ES-I3 (cell line): ENCODE measurements at regions not wholly inside any gene's neighbourhood (a gene's known extent, or its start where the extent isn't known, plus 50 kb on each side); places are given as distances from the start of the nearest gene placed in this dataset.

Experiments used
- H3K36me3 ChIP-seq: 2 replicates; pipeline ENCODE4 v1.6.1; 2013; ENCODE audit warnings: mild to moderate bottlenecking, low read length, control low read depth, moderate library complexity; ENCODE audit not compliant: insufficient read depth
- H3K4me1 ChIP-seq: 2 replicates; pipeline ENCODE4 v1.6.1; 2013; ENCODE audit warnings: mild to moderate bottlenecking, control low read depth, low read length; ENCODE audit not compliant: insufficient read depth
- H3K9ac ChIP-seq: 2 replicates; pipeline ENCODE4 v1.6.1; 2013; ENCODE audit warnings: low read depth, mild to moderate bottlenecking, low read length, moderate library complexity
- H3K9me3 ChIP-seq: 2 replicates; pipeline ENCODE4 v1.6.1; 2013; ENCODE audit warnings: mild to moderate bottlenecking, low read length, moderate library complexity; ENCODE audit not compliant: control insufficient read depth, insufficient read depth

DNA sequence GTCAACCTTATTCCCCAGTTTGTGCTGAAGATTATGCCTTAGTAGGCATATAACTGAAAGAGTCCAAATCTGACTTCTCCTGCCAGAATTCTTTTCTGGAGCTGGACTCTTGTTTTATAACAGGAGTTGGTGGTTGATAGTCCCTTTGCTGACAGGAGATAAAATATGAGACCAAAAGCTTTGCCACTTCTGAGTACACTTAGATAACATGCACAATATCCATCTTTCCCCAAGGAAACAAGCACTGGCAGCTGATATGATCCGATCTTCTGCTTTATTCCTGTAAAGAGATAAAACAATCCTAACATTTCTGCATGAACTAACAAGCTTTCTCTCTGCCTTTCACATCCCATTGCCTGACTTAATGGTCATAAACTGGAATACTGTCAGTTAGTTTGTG, 1265.4 kb upstream of the ADGRB3 start:
- no peaks in the 10 kb centered on the region for H3K9me3 ChIP-seq
- no peaks in the 10 kb centered on the region for H3K4me1 ChIP-seq
- no peaks in the 10 kb centered on the region for H3K36me3 ChIP-seq
- no peak overlapping the region for H3K9ac ChIP-seq

GRCh38 chr6:67362976-67363375, 1272.1 kb upstream of the ADGRB3 start:
- no peaks in the 10 kb centered on the region for H3K4me1 ChIP-seq
- H3K9me3 ChIP-seq = no peaks in the 10 kb centered on the region
- H3K9ac ChIP-seq = no peak overlapping the region
- no peaks in the 10 kb centered on the region for H3K36me3 ChIP-seq

DNA sequence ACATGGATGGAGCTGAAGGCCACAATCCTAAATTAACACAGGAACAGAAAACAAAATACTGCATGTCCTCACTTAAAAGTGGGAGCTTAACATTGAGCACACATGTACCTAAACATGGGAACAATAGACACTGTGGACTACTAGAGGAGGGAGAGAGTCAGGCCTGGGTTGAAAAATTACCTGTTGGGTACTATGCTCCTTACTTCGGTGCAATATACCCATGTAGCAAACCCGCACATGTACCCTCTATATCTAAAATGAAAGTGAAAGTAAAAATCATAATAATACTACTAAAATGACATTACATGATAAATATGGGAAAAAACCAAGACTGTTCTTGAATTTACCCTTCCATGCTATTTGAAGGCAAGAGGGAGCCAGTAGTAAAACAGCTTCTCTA, 1273.8 kb upstream of the ADGRB3 start:
- H3K9me3 ChIP-seq = no peaks in the 10 kb centered on the region
- H3K36me3 ChIP-seq = no peaks in the 10 kb centered on the region
- H3K4me1 ChIP-seq = no peaks in the 10 kb centered on the region
- no peak overlapping the region for H3K9ac ChIP-seq

- no peaks in the 10 kb centered on the region for H3K9me3 ChIP-seq
- H3K36me3 ChIP-seq = no peaks in the 10 kb centered on the region
- no peaks in the 10 kb centered on the region for H3K4me1 ChIP-seq
- no peak overlapping the region for H3K9ac ChIP-seq
Observed at GRCh38 chr6:67358241-67358640, 1276.8 kb upstream of the ADGRB3 start.

DNA sequence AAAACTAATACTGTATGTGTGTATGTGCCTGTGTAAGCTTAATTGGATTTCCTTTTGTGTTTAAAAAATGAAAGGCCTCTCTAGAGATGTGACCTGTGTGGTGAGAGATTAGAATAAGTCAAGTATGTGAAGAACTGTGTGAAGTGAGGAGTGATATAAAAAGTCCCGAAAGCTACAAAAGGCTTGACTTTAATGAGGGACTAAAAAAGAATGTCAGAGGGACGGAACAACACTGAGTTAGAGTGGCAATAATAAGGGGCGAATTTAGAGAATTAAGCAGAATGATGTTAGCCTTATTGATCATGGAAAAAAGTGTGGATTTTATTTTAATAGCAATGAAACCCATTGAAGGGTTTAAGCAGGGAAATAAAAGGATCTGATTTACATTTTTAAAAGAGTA, 1281.2 kb upstream of the ADGRB3 start:
- no peak overlapping the region for H3K9ac ChIP-seq
- H3K4me1 ChIP-seq = no peaks in the 10 kb centered on the region
- no peaks in the 10 kb centered on the region for H3K36me3 ChIP-seq
- H3K9me3 ChIP-seq = no peaks in the 10 kb centered on the region

GRCh38 chr6:67352717-67353116, 1282.4 kb upstream of the ADGRB3 start:
- Histone ChIP-seq H3K36me3 (no peaks in the 10 kb centered on the region), H3K9ac (no peak overlapping the region), H3K9me3 (no peaks in the 10 kb centered on the region), H3K4me1 (no peaks in the 10 kb centered on the region)

DNA sequence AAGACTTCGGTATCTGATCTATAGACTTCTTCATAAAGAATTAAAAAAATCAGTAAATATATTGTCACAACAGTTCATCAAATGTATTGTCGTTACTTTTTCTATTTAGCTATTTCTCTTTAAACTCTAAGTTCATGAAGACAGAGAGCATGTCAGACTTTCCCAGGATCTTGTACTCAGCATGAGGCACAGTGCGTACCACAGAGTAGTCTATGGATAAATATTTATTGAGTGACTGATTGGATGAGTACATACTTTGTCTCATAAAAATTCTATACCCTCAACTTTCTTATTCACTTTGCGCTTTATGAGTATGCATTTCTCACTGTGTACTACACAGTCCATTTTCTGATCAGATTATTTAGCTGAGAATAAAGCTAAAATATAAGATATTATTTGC, 1284.4 kb upstream of the ADGRB3 start:
- Histone ChIP-seq H3K9ac (no peak overlapping the region), H3K9me3 (no peaks in the 10 kb centered on the region), H3K36me3 (no peaks in the 10 kb centered on the region), H3K4me1 (no peaks in the 10 kb centered on the region)

GRCh38 chr6:67345946-67346345, 1289.1 kb upstream of the ADGRB3 start:
- Histone ChIP-seq H3K4me1 (no peaks in the 10 kb centered on the region), H3K9me3 (no peaks in the 10 kb centered on the region), H3K36me3 (no peaks in the 10 kb centered on the region), H3K9ac (no peak overlapping the region)

- Histone ChIP-seq H3K36me3 (no peaks in the 10 kb centered on the region), H3K9ac (no peak overlapping the region), H3K9me3 (no peaks in the 10 kb centered on the region), H3K4me1 (no peaks in the 10 kb centered on the region)
Observed at GRCh38 chr6:67336014-67336413, 1299.1 kb upstream of the ADGRB3 start.

- Histone ChIP-seq H3K9me3 (no peaks in the 10 kb centered on the region), H3K4me1 (no peaks in the 10 kb centered on the region), H3K36me3 (no peaks in the 10 kb centered on the region), H3K9ac (no peak overlapping the region)
Observed at GRCh38 chr6:67331304-67331703, 1303.8 kb upstream of the ADGRB3 start.

GRCh38 chr6:67328269-67328668, 1306.8 kb upstream of the ADGRB3 start:
- no peaks in the 10 kb centered on the region for H3K4me1 ChIP-seq
- H3K36me3 ChIP-seq = no peaks in the 10 kb centered on the region
- no peaks in the 10 kb centered on the region for H3K9me3 ChIP-seq
- H3K9ac ChIP-seq = no peak overlapping the region; the same call in 1 of the 2 replicates

GRCh38 chr6:67300430-67301040, 1334.5 kb upstream of the ADGRB3 start:
- Histone ChIP-seq H3K4me1 (no peaks in the 10 kb centered on the region), H3K9ac (no peak overlapping the region), H3K36me3 (no peaks in the 10 kb centered on the region), H3K9me3 (no peaks in the 10 kb centered on the region)

DNA sequence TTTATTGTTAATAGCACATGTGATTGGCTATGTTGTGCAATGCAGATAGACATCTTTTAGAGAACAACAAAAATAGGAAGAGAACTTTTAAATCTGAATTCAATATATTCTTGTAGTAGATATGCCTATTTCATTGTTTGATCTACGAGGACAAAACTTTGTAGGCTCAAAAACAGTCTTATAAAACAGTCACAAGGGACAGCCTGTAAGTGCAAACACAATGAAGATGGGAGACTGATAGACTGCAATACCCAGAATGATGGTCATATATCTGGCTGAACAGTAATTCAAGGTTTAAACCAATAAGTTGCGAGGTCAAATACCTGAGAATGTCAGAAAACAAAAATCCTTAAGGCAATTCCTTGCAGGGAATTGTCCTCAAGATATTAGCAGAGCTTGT, 1342.9 kb upstream of the ADGRB3 start:
- Histone ChIP-seq H3K36me3 (no peaks in the 10 kb centered on the region), H3K9ac (no peak overlapping the region), H3K9me3 (no peaks in the 10 kb centered on the region), H3K4me1 (no peaks in the 10 kb centered on the region)

DNA sequence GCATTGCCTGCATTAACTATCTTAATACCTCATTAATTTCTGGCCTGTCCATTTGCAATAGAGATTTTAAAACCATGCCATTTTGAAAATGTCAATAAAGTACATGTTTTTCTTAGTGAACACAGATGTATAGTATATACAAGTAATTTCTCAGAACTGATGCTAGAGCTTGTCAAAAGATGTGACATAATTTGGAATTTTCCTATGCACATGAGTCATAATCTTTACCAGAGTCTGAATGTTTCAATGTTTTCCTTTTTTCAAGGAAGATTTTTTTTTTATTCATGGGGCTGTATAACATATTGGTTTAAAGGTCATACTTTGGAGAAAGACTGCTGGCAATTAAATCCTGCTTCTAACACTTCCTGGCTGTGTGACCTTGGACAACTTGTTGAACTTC, 1347.5 kb upstream of the ADGRB3 start:
- Histone ChIP-seq H3K4me1 (no peaks in the 10 kb centered on the region), H3K9me3 (no peaks in the 10 kb centered on the region), H3K9ac (no peak overlapping the region), H3K36me3 (no peaks in the 10 kb centered on the region)

DNA sequence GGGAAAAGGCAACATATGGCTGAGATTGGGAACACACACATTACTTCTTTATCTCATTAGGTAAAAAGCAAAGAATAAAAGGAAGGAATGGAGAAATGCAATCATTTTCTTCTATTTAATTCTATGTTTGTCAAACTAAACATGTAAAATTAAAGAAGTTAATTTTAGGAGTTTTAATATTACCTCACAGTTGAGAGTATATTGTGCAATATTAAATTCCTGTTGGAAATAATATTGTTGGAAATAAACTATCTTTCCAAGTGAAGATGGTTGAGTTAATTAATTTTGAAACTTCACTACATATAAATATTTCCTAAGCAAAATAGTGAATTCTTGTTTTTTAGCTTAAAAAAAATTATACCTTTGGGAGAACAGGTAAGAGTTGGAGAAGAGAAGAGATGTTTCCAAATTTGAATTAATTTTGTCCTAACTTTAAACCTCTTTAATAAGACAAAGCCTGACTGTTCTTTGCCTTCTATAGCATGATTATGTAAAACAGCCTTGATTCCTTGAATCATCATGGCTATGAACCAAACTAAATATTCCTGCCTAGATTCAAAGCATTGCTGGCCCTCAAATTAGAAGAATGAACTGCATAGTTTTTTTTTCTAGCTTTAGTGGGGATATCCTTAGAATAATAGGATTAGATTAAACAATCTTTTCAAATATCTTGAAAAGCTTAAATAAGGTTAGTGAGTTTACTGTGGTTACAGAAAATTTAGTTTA, 1349.1 kb upstream of the ADGRB3 start:
- Histone ChIP-seq H3K9ac (no peak overlapping the region), H3K9me3 (no peaks in the 10 kb centered on the region), H3K4me1 (no peaks in the 10 kb centered on the region), H3K36me3 (no peaks in the 10 kb centered on the region)
